ENCODE measurements at regions not wholly inside any gene's neighbourhood (a gene's known extent, or its start where the extent isn't known, plus 50 kb on each side); places are given as distances from the start of the nearest gene placed in this dataset.

DNA sequence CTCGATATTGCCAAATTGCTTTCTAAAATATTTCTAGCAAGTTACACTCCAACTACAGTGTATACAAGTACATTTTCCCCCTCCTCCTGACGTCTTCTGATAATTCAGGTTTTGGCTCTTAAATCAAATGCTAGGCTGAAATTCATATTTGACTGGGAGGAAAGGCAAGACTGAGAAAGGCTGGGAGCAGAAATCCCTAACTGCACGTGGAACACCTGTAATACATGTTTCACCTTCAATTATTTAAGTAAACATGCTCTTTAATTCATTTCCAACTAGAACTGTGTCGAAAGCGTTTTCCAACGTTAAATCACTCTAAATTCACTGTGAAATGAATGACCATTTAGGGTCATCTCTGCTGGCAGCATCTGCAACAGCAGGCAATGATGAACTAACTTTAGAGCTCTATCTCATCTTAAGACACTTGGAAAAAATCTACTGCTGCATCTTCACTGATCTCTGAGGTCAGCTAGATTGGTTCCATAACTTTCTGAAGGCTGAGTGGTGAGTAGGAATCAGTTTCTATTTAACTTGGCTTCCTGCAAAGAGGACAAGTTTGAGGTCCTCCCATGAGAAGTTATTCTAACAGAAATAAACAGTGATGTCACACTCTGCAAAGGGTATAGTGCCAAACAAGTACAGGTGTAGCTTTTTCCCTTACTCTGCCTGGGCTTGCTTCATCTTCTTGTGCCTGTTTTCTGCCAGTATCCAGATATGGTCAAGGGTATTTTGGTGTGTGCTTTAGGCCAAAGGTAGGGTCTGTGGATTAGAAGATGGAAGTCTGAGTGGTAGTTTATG is 144.3 kb upstream of the PAK3 start:
- H3K4me3 Mint-ChIP-seq, result no peak overlapping the region
- H3K36me3 Mint-ChIP-seq, result no peaks in the 10 kb centered on the region
- H3K36me3 ChIP-seq (ENCODE audit: control insufficient read depth in 2 of 3, insufficient read depth in 3 of 3, low read length in 3 of 3), result no peaks in the 10 kb centered on the region
- intact Hi-C loops (cut with micrococcal nuclease), result no loop called here
- DNase-seq, result no peak
- CTCF ChIA-PET, result no interaction called here
- H3K9me3 Mint-ChIP-seq, result no peaks in the 10 kb centered on the region
- no peaks in the 10 kb centered on the region for H3K4me1 ChIP-seq (ENCODE audit: control insufficient read depth in 2 of 2, insufficient read depth in 2 of 2, low read length in 2 of 2)
- POLR2A ChIA-PET, result no interaction called here
- H3K27ac ChIP-seq (ENCODE audit: low read depth, low read length), result no peak overlapping the region
- no peaks in the 10 kb centered on the region for H3K9me3 ChIP-seq (ENCODE audit: control insufficient read depth in 2 of 3, low read length in 3 of 3)
- H3K27me3 Mint-ChIP-seq, result peaks cover 0 to 6% (median 0%) of the 10 kb centered on the region in 5 donors
- no peak overlapping the region for H3K4me3 ChIP-seq (ENCODE audit: low read length)
- no peak for ATAC-seq
- H3K27me3 ChIP-seq (ENCODE audit: control insufficient read depth in 2 of 2, insufficient read depth in 2 of 2, low read length in 2 of 2), result no peaks in the 10 kb centered on the region
- H3K4me1 Mint-ChIP-seq, result no peaks in the 10 kb centered on the region
- no peak overlapping the region for H3K27ac Mint-ChIP-seq

DNA sequence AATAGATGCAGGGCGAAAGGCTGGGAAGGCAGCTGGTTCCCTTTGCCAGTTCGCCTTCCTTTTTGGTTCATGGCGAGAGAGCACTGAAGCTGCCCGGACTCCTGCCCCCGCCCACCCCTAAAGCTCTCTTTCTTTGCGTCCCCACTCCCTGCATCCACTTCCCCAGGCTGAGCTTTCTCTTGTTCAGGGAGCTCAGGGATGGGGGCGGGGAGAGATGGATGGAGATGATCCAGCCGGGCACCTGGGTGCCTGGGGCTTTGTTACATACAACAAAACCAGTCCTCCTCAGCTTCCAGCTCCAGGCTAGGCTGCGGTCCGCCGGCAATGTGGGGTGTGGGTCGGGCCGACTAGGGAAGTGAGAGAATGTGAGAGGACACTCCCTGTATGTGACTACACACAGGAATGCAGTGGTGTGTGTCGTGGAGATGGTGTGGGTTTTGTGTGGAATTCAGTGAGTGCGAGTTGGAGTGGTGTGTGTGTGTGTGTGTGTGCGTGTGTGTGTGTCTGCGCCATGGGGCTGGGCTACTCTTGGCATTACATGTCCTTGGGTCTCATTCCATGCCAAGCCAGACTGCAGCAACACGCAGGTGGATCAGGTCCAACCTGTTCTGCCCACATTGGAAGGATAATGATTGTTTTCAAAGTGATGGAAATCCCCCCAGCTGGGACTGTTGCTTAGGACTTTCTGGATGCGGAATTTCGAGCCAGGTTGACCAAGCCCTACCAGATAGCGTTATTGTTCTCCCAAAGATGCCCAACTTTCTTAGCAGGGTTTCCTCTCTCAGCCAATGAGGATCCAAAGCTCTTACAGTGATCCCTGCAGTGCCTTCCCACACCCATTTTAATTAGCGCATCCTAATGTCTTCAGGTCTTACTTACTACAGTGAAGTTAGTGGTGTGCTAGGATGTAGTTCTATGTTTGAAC is 149.4 kb upstream of the CHRDL1 start:
- Histone ChIP-seq H3K36me3 (ENCODE audit: control insufficient read depth in 2 of 3, insufficient read depth in 3 of 3, low read length in 3 of 3) (no peaks in the 10 kb centered on the region), H3K27me3 (ENCODE audit: control insufficient read depth in 2 of 2, insufficient read depth in 2 of 2, low read length in 2 of 2) (no peaks in the 10 kb centered on the region), H3K4me3 (ENCODE audit: low read length) (no peak overlapping the region), H3K9me3 (ENCODE audit: control insufficient read depth in 2 of 3, low read length in 3 of 3) (no peaks in the 10 kb centered on the region), H3K4me1 (ENCODE audit: control insufficient read depth in 2 of 2, insufficient read depth in 2 of 2, low read length in 2 of 2) (no peaks in the 10 kb centered on the region), H3K27ac (ENCODE audit: low read depth, low read length) (no peak overlapping the region)
- POLR2A ChIA-PET, result no interaction called here
- Mint-ChIP-seq H3K36me3 (no peaks in the 10 kb centered on the region), H3K27me3 (peaks cover 23 to 28% (median 26%) of the 10 kb centered on the region in 5 donors), H3K9me3 (peaks cover 0 to 2% (median 0%) of the 10 kb centered on the region in 11 donors), H3K4me1 (no peaks in the 10 kb centered on the region), H3K4me3 (no peak overlapping the region), H3K27ac (no peak overlapping the region)
- CTCF ChIA-PET, result no interaction called here
- DNase-seq (no peak), ATAC-seq (no peak)
- intact Hi-C loops (cut with micrococcal nuclease), result no loop called here

DNA sequence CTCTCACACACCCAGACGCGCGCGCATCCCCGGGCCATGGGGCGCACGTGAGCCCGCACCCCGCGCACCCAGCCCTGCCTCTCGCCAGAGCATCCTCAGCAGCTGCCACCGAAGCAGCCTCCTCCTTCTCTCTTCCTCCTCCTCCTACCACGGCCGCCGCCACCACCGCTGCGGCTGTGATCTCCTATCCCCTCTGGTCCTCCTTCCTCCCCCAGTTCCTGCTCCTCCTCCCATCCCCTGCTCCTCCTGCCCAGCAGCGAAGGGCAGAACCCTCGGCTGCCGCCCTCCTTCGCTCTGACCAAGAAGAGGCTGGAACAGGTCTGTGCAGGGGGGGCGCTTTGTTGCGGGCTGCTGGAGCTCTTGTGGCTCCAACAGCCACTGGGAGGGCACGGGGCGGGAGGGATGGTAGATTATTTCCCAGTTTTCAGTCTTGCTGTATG is 148.7 kb upstream of the CHRDL1 start:
- POLR2A ChIA-PET, result no interaction called here
- intact Hi-C loops (cut with micrococcal nuclease), result no loop called here
- H3K27me3 Mint-ChIP-seq, result peaks cover 23 to 28% (median 26%) of the 10 kb centered on the region in 5 donors
- no peak overlapping the region for H3K4me3 Mint-ChIP-seq
- Histone ChIP-seq H3K4me1 (ENCODE audit: control insufficient read depth in 2 of 2, insufficient read depth in 2 of 2, low read length in 2 of 2) (no peaks in the 10 kb centered on the region), H3K27me3 (ENCODE audit: control insufficient read depth in 2 of 2, insufficient read depth in 2 of 2, low read length in 2 of 2) (no peaks in the 10 kb centered on the region), H3K4me3 (ENCODE audit: low read length) (no peak overlapping the region), H3K36me3 (ENCODE audit: control insufficient read depth in 2 of 3, insufficient read depth in 3 of 3, low read length in 3 of 3) (no peaks in the 10 kb centered on the region), H3K27ac (ENCODE audit: low read depth, low read length) (no peak overlapping the region), H3K9me3 (ENCODE audit: control insufficient read depth in 2 of 3, low read length in 3 of 3) (no peaks in the 10 kb centered on the region)
- no peak overlapping the region for H3K27ac Mint-ChIP-seq
- H3K36me3 Mint-ChIP-seq, result no peaks in the 10 kb centered on the region
- ATAC-seq (no peak), DNase-seq (no peak)
- peaks cover 0 to 2% (median 0%) of the 10 kb centered on the region in 11 donors for H3K9me3 Mint-ChIP-seq
- CTCF ChIA-PET, result no interaction called here
- no peaks in the 10 kb centered on the region for H3K4me1 Mint-ChIP-seq

DNA sequence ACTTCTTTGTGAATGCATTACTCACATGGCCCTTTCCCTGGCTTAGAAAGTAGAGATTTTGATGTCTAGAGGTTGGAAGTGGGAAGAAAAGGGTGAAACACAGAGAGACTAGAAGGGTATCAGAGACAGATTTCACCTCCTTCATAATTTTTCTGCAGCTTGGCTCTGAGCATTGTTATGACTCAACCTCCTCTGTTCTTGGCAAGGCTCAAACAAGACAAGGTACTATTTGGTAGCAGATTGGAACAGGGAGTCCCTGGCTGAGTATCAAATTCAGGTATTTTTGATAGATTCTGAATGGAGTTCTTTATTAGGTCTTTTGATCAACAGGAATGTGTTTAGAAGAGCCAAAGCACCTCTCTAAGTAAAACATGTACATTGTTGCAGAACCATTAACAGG is 146.3 kb upstream of the CHRDL1 start:
- Histone ChIP-seq H3K9me3 (ENCODE audit: control insufficient read depth in 2 of 3, low read length in 3 of 3) (no peaks in the 10 kb centered on the region), H3K4me1 (ENCODE audit: control insufficient read depth in 2 of 2, insufficient read depth in 2 of 2, low read length in 2 of 2) (no peaks in the 10 kb centered on the region), H3K27ac (ENCODE audit: low read depth, low read length) (no peak overlapping the region), H3K4me3 (ENCODE audit: low read length) (no peak overlapping the region), H3K27me3 (ENCODE audit: control insufficient read depth in 2 of 2, insufficient read depth in 2 of 2, low read length in 2 of 2) (no peaks in the 10 kb centered on the region), H3K36me3 (ENCODE audit: control insufficient read depth in 2 of 3, insufficient read depth in 3 of 3, low read length in 3 of 3) (no peaks in the 10 kb centered on the region)
- Mint-ChIP-seq H3K9me3 (peaks cover 0 to 2% (median 0%) of the 10 kb centered on the region in 11 donors), H3K27me3 (peaks cover 17 to 27% (median 23%) of the 10 kb centered on the region in 5 donors), H3K36me3 (no peaks in the 10 kb centered on the region), H3K27ac (no peak overlapping the region), H3K4me3 (no peak overlapping the region), H3K4me1 (no peaks in the 10 kb centered on the region)
- ATAC-seq (no peak), DNase-seq (no peak)
- ChIA-PET CTCF (no interaction called here), POLR2A (no interaction called here)
- intact Hi-C loops (cut with micrococcal nuclease), result no loop called here

DNA sequence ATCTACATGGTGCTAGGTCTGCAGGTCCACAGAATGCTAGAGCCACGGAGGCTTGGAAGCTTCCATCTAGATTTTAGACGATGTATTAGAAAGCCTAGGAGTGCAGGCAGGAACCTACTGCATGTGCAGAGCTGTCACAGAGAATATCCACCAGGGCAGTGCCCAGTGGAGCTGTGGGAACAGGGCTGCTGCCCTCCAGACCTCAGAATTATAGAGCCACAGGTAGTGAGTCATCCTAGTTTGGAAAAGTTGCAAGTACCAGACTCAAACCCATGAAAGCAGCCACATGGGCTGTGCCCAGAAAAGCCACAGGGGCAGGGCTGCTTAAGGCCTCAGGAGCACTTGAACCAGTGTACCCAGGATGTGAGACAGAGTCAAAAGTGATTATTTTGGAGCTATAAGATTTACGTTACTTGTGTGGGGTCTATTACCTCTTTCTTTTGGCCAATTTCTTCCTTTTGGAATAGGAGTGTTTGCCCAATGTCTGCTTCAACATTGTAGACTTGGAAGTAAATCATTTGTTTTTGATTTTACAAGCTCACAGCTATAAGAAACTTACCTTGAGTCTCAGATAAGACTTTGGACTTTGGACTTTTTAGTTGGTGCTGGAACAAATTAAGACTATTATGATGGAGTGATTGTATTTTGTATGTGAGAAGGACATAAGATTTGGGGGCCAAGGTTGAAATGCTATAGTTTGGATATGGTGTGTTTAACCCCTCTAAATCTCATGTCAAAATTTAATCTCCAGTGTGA is 143.5 kb upstream of the CHRDL1 start:
- H3K36me3 Mint-ChIP-seq, result no peaks in the 10 kb centered on the region
- no peak overlapping the region for H3K4me3 Mint-ChIP-seq
- H3K27me3 Mint-ChIP-seq, result peaks cover 8 to 14% (median 8%) of the 10 kb centered on the region in 5 donors
- no peaks in the 10 kb centered on the region for H3K36me3 ChIP-seq (ENCODE audit: control insufficient read depth in 2 of 3, insufficient read depth in 3 of 3, low read length in 3 of 3)
- no peak for ATAC-seq
- intact Hi-C loops (cut with micrococcal nuclease), result no loop called here
- peaks cover 0 to 2% (median 0%) of the 10 kb centered on the region in 11 donors for H3K9me3 Mint-ChIP-seq
- H3K27me3 ChIP-seq (ENCODE audit: control insufficient read depth in 2 of 2, insufficient read depth in 2 of 2, low read length in 2 of 2), result no peaks in the 10 kb centered on the region
- no peak overlapping the region for H3K4me3 ChIP-seq (ENCODE audit: low read length)
- no peak overlapping the region for H3K27ac Mint-ChIP-seq
- H3K9me3 ChIP-seq (ENCODE audit: control insufficient read depth in 2 of 3, low read length in 3 of 3), result no peaks in the 10 kb centered on the region
- no peaks in the 10 kb centered on the region for H3K4me1 Mint-ChIP-seq
- no peaks in the 10 kb centered on the region for H3K4me1 ChIP-seq (ENCODE audit: control insufficient read depth in 2 of 2, insufficient read depth in 2 of 2, low read length in 2 of 2)
- no peak for DNase-seq
- ChIA-PET POLR2A (no interaction called here), CTCF (no interaction called here)
- no peak overlapping the region for H3K27ac ChIP-seq (ENCODE audit: low read depth, low read length)

DNA sequence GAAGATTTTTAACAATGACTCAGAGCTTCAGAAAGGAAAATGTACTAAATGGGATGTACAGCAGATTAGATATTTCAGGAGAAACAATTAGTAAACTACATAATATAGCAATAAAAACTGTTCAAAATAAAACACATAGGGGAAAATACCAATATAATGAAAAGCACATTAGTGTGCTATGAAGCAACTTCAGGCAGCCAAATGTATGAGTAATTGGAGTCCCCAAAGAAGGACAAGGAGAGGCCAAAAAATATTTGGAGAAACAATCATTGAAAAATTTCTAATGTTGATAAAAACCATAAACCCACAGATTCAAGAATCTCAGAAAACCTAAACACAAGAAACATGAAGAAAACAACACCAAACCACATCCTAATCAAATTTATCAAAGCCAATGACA is 129.3 kb upstream of the CHRDL1 start:
- H3K4me1 Mint-ChIP-seq, result peaks cover 0 to 1% (median 0%) of the 10 kb centered on the region in 7 donors
- no peak overlapping the region for H3K4me3 Mint-ChIP-seq
- intact Hi-C loops (cut with micrococcal nuclease), result no loop called here

More for the DNA sequence above, 129.3 kb upstream of the CHRDL1 start:
- ChIA-PET POLR2A (no interaction called here), CTCF (no interaction called here)
- Mint-ChIP-seq H3K9me3 (peaks cover 0 to 9% (median 0%) of the 10 kb centered on the region in 11 donors), H3K27me3 (peaks cover 0 to 11% (median 7%) of the 10 kb centered on the region in 5 donors), H3K27ac (no peak overlapping the region), H3K36me3 (no peaks in the 10 kb centered on the region)
- no peak for DNase-seq
- no peaks in the 10 kb centered on the region for H3K36me3 ChIP-seq (ENCODE audit: control insufficient read depth in 2 of 3, insufficient read depth in 3 of 3, low read length in 3 of 3)
- ATAC-seq, result no peak
- no peaks in the 10 kb centered on the region for H3K9me3 ChIP-seq (ENCODE audit: control insufficient read depth in 2 of 3, low read length in 3 of 3)
- H3K27me3 ChIP-seq (ENCODE audit: control insufficient read depth in 2 of 2, insufficient read depth in 2 of 2, low read length in 2 of 2), result no peaks in the 10 kb centered on the region
- no peak overlapping the region for H3K27ac ChIP-seq (ENCODE audit: low read depth, low read length)
- H3K4me1 ChIP-seq (ENCODE audit: control insufficient read depth in 2 of 2, insufficient read depth in 2 of 2, low read length in 2 of 2), result no peaks in the 10 kb centered on the region
- no peak overlapping the region for H3K4me3 ChIP-seq (ENCODE audit: low read length)
